Central memory CD8-positive, alpha-beta T cell (primary cell): ENCODE measurements at regions not wholly inside any gene's neighbourhood (a gene's known extent, or its start where the extent isn't known, plus 50 kb on each side); places are given as distances from the start of the nearest gene placed in this dataset.
"Not testable (repeated sequence)": the region's sequence is repeated elsewhere in the genome, so short reads cannot be mapped to it uniquely, and the experiment has no call there.

Experiments
- ATAC-seq: fragments of 150-1000 bp; cut with Tn5 transposase; replicated peaks from 2 replicates; pipeline ENCODE4 v1.10.0; 2022; ENCODE audit warnings: mild to moderate bottlenecking, moderate FRiP score, moderate number of reproducible peaks; ENCODE audit not compliant: poor library complexity, severe bottlenecking; ENCODE audit errors: extremely low read depth
- DNase-seq, 2 donors: peaks; one replicate each; pipeline ENCODE4 v3.0.0; 2021; ENCODE audit warnings: low spot score in 2 of 2
- H3K27ac Mint-ChIP-seq: one replicate; pipeline ENCODE4 v1.8.0; 2022; ENCODE audit warnings: low read depth, mild to moderate bottlenecking, moderate library complexity, mixed read lengths
- H3K27me3 Mint-ChIP-seq: one replicate; pipeline ENCODE4 v1.8.0; 2022; ENCODE audit warnings: mixed read lengths
- H3K36me3 Mint-ChIP-seq: one replicate; pipeline ENCODE4 v1.8.0; 2022; ENCODE audit warnings: mild to moderate bottlenecking, moderate library complexity, mixed read lengths; ENCODE audit not compliant: insufficient read depth
- H3K4me1 Mint-ChIP-seq: one replicate; pipeline ENCODE4 v1.8.0; 2022; ENCODE audit warnings: mixed read lengths
- H3K4me3 Mint-ChIP-seq: one replicate; pipeline ENCODE4 v1.8.0; 2022; ENCODE audit warnings: mild to moderate bottlenecking, moderate library complexity, mixed read lengths
- H3K9me3 Mint-ChIP-seq: one replicate; pipeline ENCODE4 v1.8.0; 2022; ENCODE audit warnings: mixed read lengths

GRCh38 chr11:114784891-114785290 is 106.6 kb downstream of the NXPE2 start:
- DNase-seq (no peak), ATAC-seq (no peak)
- Mint-ChIP-seq H3K27ac (no peak overlapping the region), H3K9me3 (no peaks in the 10 kb centered on the region), H3K4me3 (no peak overlapping the region), H3K36me3 (no peaks in the 10 kb centered on the region), H3K4me1 (no peaks in the 10 kb centered on the region), H3K27me3 (peaks cover 27% of the 10 kb centered on the region)

- Mint-ChIP-seq H3K4me3 (no peak overlapping the region), H3K36me3 (no peaks in the 10 kb centered on the region), H3K4me1 (no peaks in the 10 kb centered on the region), H3K27me3 (peaks cover 33% of the 10 kb centered on the region), H3K9me3 (no peaks in the 10 kb centered on the region), H3K27ac (no peak overlapping the region)
- DNase-seq (no peak), ATAC-seq (no peak)
Measured at GRCh38 chr11:114785820-114786219, 107.5 kb downstream of the NXPE2 start.

- peaks cover 5% of the 10 kb centered on the region for H3K9me3 Mint-ChIP-seq
- no peaks in the 10 kb centered on the region for H3K36me3 Mint-ChIP-seq
- no peak for DNase-seq
- H3K27me3 Mint-ChIP-seq, result peaks cover 33% of the 10 kb centered on the region
- no peaks in the 10 kb centered on the region for H3K4me1 Mint-ChIP-seq
- ATAC-seq, result no peak
- no peak overlapping the region for H3K4me3 Mint-ChIP-seq
- H3K27ac Mint-ChIP-seq, result no peak overlapping the region
Measured at GRCh38 chr11:114787126-114787525, 108.8 kb downstream of the NXPE2 start.

- peaks cover 33% of the 10 kb centered on the region for H3K27me3 Mint-ChIP-seq
- ATAC-seq, result no peak
- DNase-seq, result no peak
Measured at GRCh38 chr11:114790910-114791309, 112.6 kb downstream of the NXPE2 start.

GRCh38 chr11:114794048-114794684 is 115.8 kb downstream of the NXPE2 start:
- Mint-ChIP-seq H3K4me3 (no peak overlapping the region), H3K9me3 (peaks cover 5% of the 10 kb centered on the region), H3K4me1 (no peaks in the 10 kb centered on the region), H3K36me3 (no peaks in the 10 kb centered on the region), H3K27ac (no peak overlapping the region), H3K27me3 (peaks cover 23% of the 10 kb centered on the region)
- no peak for DNase-seq
- no peak for ATAC-seq

More at GRCh38 chr11:114790910-114791309, 112.6 kb downstream of the NXPE2 start:
- H3K9me3 Mint-ChIP-seq, result peaks cover 5% of the 10 kb centered on the region
- no peaks in the 10 kb centered on the region for H3K36me3 Mint-ChIP-seq
- H3K27ac Mint-ChIP-seq, result no peak overlapping the region
- no peak overlapping the region for H3K4me3 Mint-ChIP-seq
- no peaks in the 10 kb centered on the region for H3K4me1 Mint-ChIP-seq

GRCh38 chr11:114796954-114797721 is 118.8 kb downstream of the NXPE2 start:
- no peak overlapping the region for H3K4me3 Mint-ChIP-seq
- H3K4me1 Mint-ChIP-seq, result no peaks in the 10 kb centered on the region
- DNase-seq, result no peak
- ATAC-seq, result no peak
- no peak overlapping the region for H3K27ac Mint-ChIP-seq
- H3K9me3 Mint-ChIP-seq, result no peaks in the 10 kb centered on the region
- no peaks in the 10 kb centered on the region for H3K36me3 Mint-ChIP-seq
- H3K27me3 Mint-ChIP-seq, result peaks cover 39% of the 10 kb centered on the region

GRCh38 chr11:114799476-114799875 is 121.1 kb downstream of the NXPE2 start:
- H3K36me3 Mint-ChIP-seq, result no peaks in the 10 kb centered on the region
- no peaks in the 10 kb centered on the region for H3K9me3 Mint-ChIP-seq
- H3K4me3 Mint-ChIP-seq, result no peak overlapping the region
- no peak for ATAC-seq
- H3K27ac Mint-ChIP-seq, result no peak overlapping the region
- DNase-seq, result no peak
- H3K4me1 Mint-ChIP-seq, result no peaks in the 10 kb centered on the region
- peaks cover 39% of the 10 kb centered on the region for H3K27me3 Mint-ChIP-seq

- Mint-ChIP-seq H3K36me3 (no peaks in the 10 kb centered on the region), H3K27ac (no peak overlapping the region)
Measured at GRCh38 chr11:114801773-114802172, 123.4 kb downstream of the NXPE2 start.

GRCh38 chr11:114802878-114803277 is 124.6 kb downstream of the NXPE2 start:
- DNase-seq (no peak), ATAC-seq (no peak)
- Mint-ChIP-seq H3K27ac (no peak overlapping the region), H3K4me1 (no peaks in the 10 kb centered on the region), H3K27me3 (peaks cover 38% of the 10 kb centered on the region), H3K36me3 (no peaks in the 10 kb centered on the region), H3K9me3 (peaks cover 5% of the 10 kb centered on the region), H3K4me3 (no peak overlapping the region)

More at GRCh38 chr11:114801773-114802172, 123.4 kb downstream of the NXPE2 start:
- DNase-seq (no peak), ATAC-seq (no peak)
- no peaks in the 10 kb centered on the region for H3K4me1 Mint-ChIP-seq
- no peak overlapping the region for H3K4me3 Mint-ChIP-seq
- peaks cover 5% of the 10 kb centered on the region for H3K9me3 Mint-ChIP-seq
- peaks cover 39% of the 10 kb centered on the region for H3K27me3 Mint-ChIP-seq

GRCh38 chr11:114805431-114805830 is 127.1 kb downstream of the NXPE2 start:
- H3K4me3 Mint-ChIP-seq, H3K36me3 Mint-ChIP-seq, ATAC-seq, H3K4me1 Mint-ChIP-seq, DNase-seq, H3K27ac Mint-ChIP-seq, H3K9me3 Mint-ChIP-seq: not testable (repeated sequence)
- peaks cover 14% of the 10 kb centered on the region for H3K27me3 Mint-ChIP-seq

GRCh38 chr11:114811971-114812370 is 133.6 kb downstream of the NXPE2 start:
- H3K36me3 Mint-ChIP-seq, result no peaks in the 10 kb centered on the region
- DNase-seq (no peak), ATAC-seq (no peak)
- H3K9me3 Mint-ChIP-seq, result no peaks in the 10 kb centered on the region
- H3K27me3 Mint-ChIP-seq, result no peaks in the 10 kb centered on the region
- no peak overlapping the region for H3K27ac Mint-ChIP-seq
- H3K4me1 Mint-ChIP-seq, result no peaks in the 10 kb centered on the region
- H3K4me3 Mint-ChIP-seq, result no peak overlapping the region

- ATAC-seq (no peak), DNase-seq (no peak)
- Mint-ChIP-seq H3K36me3 (no peaks in the 10 kb centered on the region), H3K4me1 (no peaks in the 10 kb centered on the region), H3K4me3 (no peak overlapping the region), H3K27me3 (no peaks in the 10 kb centered on the region), H3K9me3 (no peaks in the 10 kb centered on the region), H3K27ac (no peak overlapping the region)
Measured at GRCh38 chr11:114812733-114813132, 134.4 kb downstream of the NXPE2 start.

GRCh38 chr11:114813189-114813718 is 134.9 kb downstream of the NXPE2 start:
- DNase-seq (no peak), ATAC-seq (no peak)
- H3K9me3 Mint-ChIP-seq, result no peaks in the 10 kb centered on the region
- no peaks in the 10 kb centered on the region for H3K36me3 Mint-ChIP-seq
- H3K27ac Mint-ChIP-seq, result no peak overlapping the region
- H3K4me1 Mint-ChIP-seq, result no peaks in the 10 kb centered on the region
- no peak overlapping the region for H3K4me3 Mint-ChIP-seq
- no peaks in the 10 kb centered on the region for H3K27me3 Mint-ChIP-seq
